ENCODE measurements at regions not wholly inside any gene's neighbourhood (a gene's known extent, or its start where the extent isn't known, plus 50 kb on each side); places are given as distances from the start of the nearest gene placed in this dataset.

- TF ChIP-seq SNAPC4 (CRISPR knock-in tag; IDR thresholded peaks at IDR 0.05) (no peak), ELF4 (CRISPR knock-in tag; IDR thresholded peaks at IDR 0.05; ENCODE audit: borderline replicate concordance) (0 out of 2 replicates have a peak, but pooled peaks have one; percentile 39), CENPT (CRISPR knock-in tag; IDR thresholded peaks at IDR 0.05; ENCODE audit: low read depth) (no peak), ZSCAN21 (CRISPR knock-in tag; IDR thresholded peaks at IDR 0.05; ENCODE audit: borderline replicate concordance) (0 out of 2 replicates have a peak, but pooled peaks have one; percentile 69), ZHX1 (CRISPR knock-in tag; IDR thresholded peaks at IDR 0.05; ENCODE audit: low read depth) (0 out of 2 replicates have a peak, but pooled peaks have one; percentile 49), CBX2 (IDR thresholded peaks at IDR 0.05; ENCODE audit: low read depth, low read length) (no peak), CBX2 (CRISPR knock-in tag; IDR thresholded peaks at IDR 0.05; ENCODE audit: low read depth) (no peak), REST (IDR thresholded peaks at IDR 0.05; ENCODE audit: borderline replicate concordance in 1 of 2, low read depth in 1 of 2, low read length in 2 of 2) (peak in 1 of 2 experiments; percentile 67; a peak in 1 of 4 replicates), DRAP1 (CRISPR knock-in tag; IDR thresholded peaks at IDR 0.05) (peak; percentile 81), ZNF615 (CRISPR knock-in tag; IDR thresholded peaks at IDR 0.05; ENCODE audit: borderline replicate concordance) (no peak), HINFP (CRISPR knock-in tag; IDR thresholded peaks at IDR 0.05; ENCODE audit: low read depth) (peak; percentile 38; the same call in 1 of the 2 replicates), KDM3A (CRISPR knock-in tag; IDR thresholded peaks at IDR 0.05; ENCODE audit: low read depth) (peak; percentile 46; the same call in 1 of the 2 replicates)
These were observed 215.5 kb upstream of the USP25 start (continued) for GRCh38 chr21:15514073-15514946.
